Neural cell (in vitro differentiated cells): ENCODE measurements at regions not wholly inside any gene's neighbourhood (a gene's known extent, or its start where the extent isn't known, plus 50 kb on each side); places are given as distances from the start of the nearest gene placed in this dataset.

ENCODE experiments used
- H2AFZ ChIP-seq: fragments of 200-600, 300-800 bp; sonication (generic), shearing (Covaris generic); 2 replicates; pipeline ENCODE4 v1.6.0; 2014; ENCODE audit warnings: low read depth, mild to moderate bottlenecking, antibody characterized with exemption, low read length, moderate library complexity
- H3F3A ChIP-seq: fragments of 200-600 bp; shearing (Covaris generic); 2 replicates; pipeline ENCODE4 v1.6.1; 2016; ENCODE audit warnings: mild to moderate bottlenecking, moderate library complexity, mixed read lengths, antibody characterized with exemption, low read length; ENCODE audit not compliant: insufficient read depth, poor library complexity, severe bottlenecking
- H3K27ac ChIP-seq: fragments of 200-600, 300-800 bp; sonication (generic), shearing (Covaris generic); 2 replicates; pipeline ENCODE4 v1.5.1; 2014; ENCODE audit warnings: mild to moderate bottlenecking, low read length, moderate library complexity
- H3K27me3 ChIP-seq: fragments of 300-800, 200-600 bp; sonication (generic), shearing (Covaris generic); 2 replicates; pipeline ENCODE4 v1.6.0; 2014; ENCODE audit warnings: mild to moderate bottlenecking, low read depth, low read length, moderate library complexity; ENCODE audit not compliant: insufficient read depth
- H3K36me3 ChIP-seq: fragments of 300-800, 200-600 bp; sonication (generic), shearing (Covaris generic); 2 replicates; pipeline ENCODE4 v1.5.1; 2014; ENCODE audit warnings: mild to moderate bottlenecking, antibody characterized with exemption, low read length, moderate library complexity; ENCODE audit not compliant: insufficient read depth
- H3K4me2 ChIP-seq: fragments of 300-800, 200-600 bp; sonication (generic), shearing (Covaris generic); 2 replicates; pipeline ENCODE4 v1.6.0; 2014; ENCODE audit warnings: mild to moderate bottlenecking, low read length
- H3K4me3 ChIP-seq: fragments of 300-800, 200-600 bp; sonication (generic), shearing (Covaris generic); 2 replicates; pipeline ENCODE4 v1.5.1; 2014; ENCODE audit warnings: mild to moderate bottlenecking, low read length, moderate library complexity
- H3K79me2 ChIP-seq: fragments of 200-600 bp; shearing (Covaris generic); replicated peaks from 2 replicates; pipeline ENCODE4 v1.6.0; 2014; ENCODE audit warnings: mild to moderate bottlenecking, low read length, moderate library complexity; ENCODE audit not compliant: insufficient read depth
- H3K9ac ChIP-seq: fragments of 300-800, 200-600 bp; sonication (generic), shearing (Covaris generic); 2 replicates; pipeline ENCODE4 v1.6.1; 2016; ENCODE audit warnings: mild to moderate bottlenecking, low read length, mixed read lengths
- H3K9me2 ChIP-seq: fragments of 200-600 bp; shearing (Covaris generic); 2 replicates; pipeline ENCODE4 v1.6.1; 2016; ENCODE audit warnings: mild to moderate bottlenecking, low read length, mixed read lengths; ENCODE audit not compliant: insufficient read depth
- H3K9me3 ChIP-seq: fragments of 200-600, 300-800 bp; sonication (generic), shearing (Covaris generic); 2 replicates; pipeline ENCODE4 v1.6.1; 2016; ENCODE audit warnings: mild to moderate bottlenecking, mixed run types, low read length, moderate library complexity, mixed read lengths
- H4K20me1 ChIP-seq: fragments of 200-600 bp; shearing (Covaris generic); 2 replicates; pipeline ENCODE4 v1.6.1; 2016; ENCODE audit warnings: mild to moderate bottlenecking, mixed run types; ENCODE audit not compliant: insufficient read depth
- EP300 ChIP-seq: fragments of 450-650 bp; conservative IDR thresholded peaks from 2 replicates; pipeline ENCODE4 v1.6.1; 2014; ENCODE audit warnings: antibody characterized with exemption, mild to moderate bottlenecking, moderate library complexity; ENCODE audit not compliant: poor library complexity, severe bottlenecking
- EZH2 ChIP-seq: fragments of 200-600, 300-800 bp; shearing (Covaris generic), sonication (generic); IDR thresholded peaks from 2 replicates; pipeline ENCODE4 v1.6.1; 2014; ENCODE audit warnings: antibody characterized with exemption, low read length, borderline replicate concordance, mild to moderate bottlenecking; ENCODE audit not compliant: insufficient read depth, poor library complexity, severe bottlenecking
- MXI1 ChIP-seq: fragments of 450-650 bp; conservative IDR thresholded peaks from 2 replicates; pipeline ENCODE4 v1.6.1; 2014; ENCODE audit warnings: antibody characterized with exemption, mild to moderate bottlenecking; ENCODE audit not compliant: poor library complexity, severe bottlenecking
- POLR2AphosphoS5 ChIP-seq: IDR thresholded peaks from 2 replicates; pipeline ENCODE4 v1.6.1; 2012
- RAD21 ChIP-seq: fragments of 450-650 bp; conservative IDR thresholded peaks from 2 replicates; pipeline ENCODE4 v1.6.1; 2014; ENCODE audit warnings: antibody characterized with exemption, mild to moderate bottlenecking, moderate library complexity
- SMC3 ChIP-seq: fragments of 450-650 bp; conservative IDR thresholded peaks from 2 replicates; pipeline ENCODE4 v1.6.1; 2014; ENCODE audit warnings: antibody characterized with exemption, mild to moderate bottlenecking, moderate library complexity; ENCODE audit not compliant: poor library complexity
- TAF1 ChIP-seq: IDR thresholded peaks from 2 replicates; pipeline ENCODE4 v1.6.1; 2012; ENCODE audit warnings: low read depth
- TF ChIP-seq, protein P1 (sequence below): IDR thresholded peaks from 2 replicates; pipeline ENCODE4 v1.6.1; 2012; ENCODE audit warnings: borderline replicate concordance
- TF ChIP-seq, protein P2 (sequence below): fragments of 450-650 bp; IDR thresholded peaks from 2 replicates; pipeline ENCODE4 v1.5.1; 2014; ENCODE audit warnings: antibody characterized with exemption, mild to moderate bottlenecking, moderate library complexity; ENCODE audit not compliant: poor library complexity, severe bottlenecking

DNA sequence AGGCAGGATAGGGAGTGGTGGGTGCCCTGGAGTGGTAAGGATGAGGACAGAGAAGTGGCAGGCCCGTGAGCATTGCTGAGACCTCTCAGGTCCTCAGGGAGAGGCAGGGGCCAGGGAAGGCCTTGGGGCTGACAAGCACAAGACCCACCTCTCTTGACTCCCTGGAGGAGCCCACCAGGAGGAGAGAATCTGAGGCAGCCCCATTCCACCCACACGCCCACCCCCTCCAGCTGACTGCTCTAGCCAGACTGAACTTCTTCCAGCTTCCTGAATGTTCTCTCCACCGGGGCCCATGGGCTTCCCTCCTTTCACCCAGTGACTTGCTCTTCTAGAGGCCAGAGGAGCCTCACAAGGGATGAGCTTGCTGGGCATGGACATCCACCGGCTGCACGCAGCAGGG, 1403.0 kb downstream of the BRD1 start:
- no peak for TF ChIP-seq SMC3
- TF ChIP-seq EZH2, result no peak
- no peak for TF ChIP-seq EP300
- no peak for TF ChIP-seq RAD21
- TF ChIP-seq, protein P1, sequence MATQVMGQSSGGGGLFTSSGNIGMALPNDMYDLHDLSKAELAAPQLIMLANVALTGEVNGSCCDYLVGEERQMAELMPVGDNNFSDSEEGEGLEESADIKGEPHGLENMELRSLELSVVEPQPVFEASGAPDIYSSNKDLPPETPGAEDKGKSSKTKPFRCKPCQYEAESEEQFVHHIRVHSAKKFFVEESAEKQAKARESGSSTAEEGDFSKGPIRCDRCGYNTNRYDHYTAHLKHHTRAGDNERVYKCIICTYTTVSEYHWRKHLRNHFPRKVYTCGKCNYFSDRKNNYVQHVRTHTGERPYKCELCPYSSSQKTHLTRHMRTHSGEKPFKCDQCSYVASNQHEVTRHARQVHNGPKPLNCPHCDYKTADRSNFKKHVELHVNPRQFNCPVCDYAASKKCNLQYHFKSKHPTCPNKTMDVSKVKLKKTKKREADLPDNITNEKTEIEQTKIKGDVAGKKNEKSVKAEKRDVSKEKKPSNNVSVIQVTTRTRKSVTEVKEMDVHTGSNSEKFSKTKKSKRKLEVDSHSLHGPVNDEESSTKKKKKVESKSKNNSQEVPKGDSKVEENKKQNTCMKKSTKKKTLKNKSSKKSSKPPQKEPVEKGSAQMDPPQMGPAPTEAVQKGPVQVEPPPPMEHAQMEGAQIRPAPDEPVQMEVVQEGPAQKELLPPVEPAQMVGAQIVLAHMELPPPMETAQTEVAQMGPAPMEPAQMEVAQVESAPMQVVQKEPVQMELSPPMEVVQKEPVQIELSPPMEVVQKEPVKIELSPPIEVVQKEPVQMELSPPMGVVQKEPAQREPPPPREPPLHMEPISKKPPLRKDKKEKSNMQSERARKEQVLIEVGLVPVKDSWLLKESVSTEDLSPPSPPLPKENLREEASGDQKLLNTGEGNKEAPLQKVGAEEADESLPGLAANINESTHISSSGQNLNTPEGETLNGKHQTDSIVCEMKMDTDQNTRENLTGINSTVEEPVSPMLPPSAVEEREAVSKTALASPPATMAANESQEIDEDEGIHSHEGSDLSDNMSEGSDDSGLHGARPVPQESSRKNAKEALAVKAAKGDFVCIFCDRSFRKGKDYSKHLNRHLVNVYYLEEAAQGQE, result no peak
- TF ChIP-seq MXI1, result no peak
- TF ChIP-seq, protein P2, sequence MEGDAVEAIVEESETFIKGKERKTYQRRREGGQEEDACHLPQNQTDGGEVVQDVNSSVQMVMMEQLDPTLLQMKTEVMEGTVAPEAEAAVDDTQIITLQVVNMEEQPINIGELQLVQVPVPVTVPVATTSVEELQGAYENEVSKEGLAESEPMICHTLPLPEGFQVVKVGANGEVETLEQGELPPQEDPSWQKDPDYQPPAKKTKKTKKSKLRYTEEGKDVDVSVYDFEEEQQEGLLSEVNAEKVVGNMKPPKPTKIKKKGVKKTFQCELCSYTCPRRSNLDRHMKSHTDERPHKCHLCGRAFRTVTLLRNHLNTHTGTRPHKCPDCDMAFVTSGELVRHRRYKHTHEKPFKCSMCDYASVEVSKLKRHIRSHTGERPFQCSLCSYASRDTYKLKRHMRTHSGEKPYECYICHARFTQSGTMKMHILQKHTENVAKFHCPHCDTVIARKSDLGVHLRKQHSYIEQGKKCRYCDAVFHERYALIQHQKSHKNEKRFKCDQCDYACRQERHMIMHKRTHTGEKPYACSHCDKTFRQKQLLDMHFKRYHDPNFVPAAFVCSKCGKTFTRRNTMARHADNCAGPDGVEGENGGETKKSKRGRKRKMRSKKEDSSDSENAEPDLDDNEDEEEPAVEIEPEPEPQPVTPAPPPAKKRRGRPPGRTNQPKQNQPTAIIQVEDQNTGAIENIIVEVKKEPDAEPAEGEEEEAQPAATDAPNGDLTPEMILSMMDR, result no peak
- no peak for TF ChIP-seq POLR2AphosphoS5
- TF ChIP-seq TAF1, result no peak
- Histone ChIP-seq H3K36me3 (no peaks in the 10 kb centered on the region), H3K4me3 (no peak overlapping the region), H3K9ac (no peak overlapping the region), H3K27me3 (no peaks in the 10 kb centered on the region), H3K9me3 (no peaks in the 10 kb centered on the region), H3K9me2 (no peaks in the 10 kb centered on the region), H3K27ac (no peak overlapping the region), H3F3A (no peaks in the 10 kb centered on the region), H3K4me2 (no peak overlapping the region), H4K20me1 (no peaks in the 10 kb centered on the region), H2AFZ (no peak overlapping the region), H3K79me2 (no peaks in the 10 kb centered on the region)

DNA sequence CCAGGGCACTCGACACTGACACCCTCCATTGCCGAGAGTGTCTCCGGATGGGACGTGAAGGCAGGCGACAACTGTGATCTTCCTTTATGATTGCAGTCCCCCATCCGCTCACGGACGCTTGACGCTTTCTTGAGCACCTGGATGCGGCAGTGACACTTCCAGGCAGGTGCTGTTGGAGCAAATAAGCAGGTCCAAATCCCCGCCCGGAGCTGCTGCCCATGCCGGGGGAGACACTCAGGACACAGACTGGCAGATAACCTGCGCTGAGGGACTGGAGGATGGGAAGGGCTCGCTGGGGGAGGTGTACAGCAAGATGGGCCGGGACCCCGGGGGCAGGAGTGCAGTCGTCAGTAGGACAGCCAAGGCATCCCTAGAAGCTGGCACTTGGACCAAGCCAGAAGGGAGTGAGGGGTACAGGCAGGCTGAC, 1403.5 kb downstream of the BRD1 start:
- H3K79me2 ChIP-seq, result no peaks in the 10 kb centered on the region
- H3K4me2 ChIP-seq, result no peak overlapping the region
- no peaks in the 10 kb centered on the region for H3K9me2 ChIP-seq
- no peak overlapping the region for H3K4me3 ChIP-seq
- no peaks in the 10 kb centered on the region for H3K9me3 ChIP-seq
- H2AFZ ChIP-seq, result no peak overlapping the region
- H3K36me3 ChIP-seq, result no peaks in the 10 kb centered on the region
- no peak overlapping the region for H3K27ac ChIP-seq
- H3K27me3 ChIP-seq, result no peaks in the 10 kb centered on the region
- no peak overlapping the region for H3K9ac ChIP-seq
- no peaks in the 10 kb centered on the region for H3F3A ChIP-seq
- H4K20me1 ChIP-seq, result no peaks in the 10 kb centered on the region
- TF ChIP-seq MXI1, result no peak
- TF ChIP-seq, protein P1, result no peak
- TF ChIP-seq RAD21, result no peak
- TF ChIP-seq EP300, result no peak
- no peak for TF ChIP-seq SMC3
